ENCODE measurements at regions not wholly inside any gene's neighbourhood (a gene's known extent, or its start where the extent isn't known, plus 50 kb on each side); places are given as distances from the start of the nearest gene placed in this dataset.

DNA sequence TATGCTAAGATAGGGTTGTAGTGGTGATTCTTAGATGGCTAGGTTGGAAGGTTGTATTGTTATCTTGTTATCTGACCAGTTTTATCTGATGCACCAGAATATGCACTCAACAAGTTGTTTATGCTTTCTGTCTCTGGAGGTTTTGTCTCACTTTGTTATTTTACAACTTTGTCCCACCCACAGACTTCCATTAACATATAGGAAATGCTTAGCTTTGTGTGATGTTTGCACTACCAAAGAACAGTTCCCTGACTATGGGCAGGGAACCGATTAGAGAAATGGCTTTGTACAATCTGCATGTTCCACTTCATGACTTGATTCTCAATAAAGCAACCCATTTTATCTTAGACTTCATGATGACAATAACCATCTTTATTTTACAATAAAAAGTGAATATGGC, 160.6 kb upstream of the CDH20 start:
- DNase-seq = no peak
- no peak for ATAC-seq
- no peak overlapping the region for H3K4me3 Mint-ChIP-seq
- peaks cover 0 to 8% of the 10 kb centered on the region in 2 donors for H3K9me3 Mint-ChIP-seq
- H3K27me3 Mint-ChIP-seq = no peaks in the 10 kb centered on the region
- H3K4me1 Mint-ChIP-seq = no peaks in the 10 kb centered on the region
- no peak overlapping the region for H3K27ac Mint-ChIP-seq

DNA sequence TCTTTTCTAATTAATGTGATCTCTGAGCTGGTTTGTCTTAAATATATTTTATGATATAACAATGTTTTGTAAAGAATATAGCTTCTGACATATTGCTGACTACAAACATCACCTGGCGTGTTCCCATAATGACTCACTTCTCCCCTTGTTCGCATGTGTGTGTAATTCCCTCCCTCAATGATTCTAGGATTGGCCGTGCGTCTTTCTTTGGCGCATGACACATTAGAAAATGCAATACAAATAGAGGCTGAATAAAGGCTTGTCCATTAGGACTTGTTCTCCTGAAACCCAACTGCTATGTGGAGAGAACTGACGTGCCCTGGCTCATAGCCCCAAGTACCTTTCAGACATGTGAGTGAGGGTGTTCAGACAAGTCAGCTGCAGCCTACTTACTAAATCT, 159.7 kb upstream of the CDH20 start:
- DNase-seq (no peak), ATAC-seq (no peak)
- Mint-ChIP-seq H3K4me1 (no peaks in the 10 kb centered on the region), H3K4me3 (no peak overlapping the region), H3K27me3 (no peaks in the 10 kb centered on the region), H3K27ac (no peak overlapping the region), H3K9me3 (peaks cover 7 to 8% of the 10 kb centered on the region in 2 donors)

DNA sequence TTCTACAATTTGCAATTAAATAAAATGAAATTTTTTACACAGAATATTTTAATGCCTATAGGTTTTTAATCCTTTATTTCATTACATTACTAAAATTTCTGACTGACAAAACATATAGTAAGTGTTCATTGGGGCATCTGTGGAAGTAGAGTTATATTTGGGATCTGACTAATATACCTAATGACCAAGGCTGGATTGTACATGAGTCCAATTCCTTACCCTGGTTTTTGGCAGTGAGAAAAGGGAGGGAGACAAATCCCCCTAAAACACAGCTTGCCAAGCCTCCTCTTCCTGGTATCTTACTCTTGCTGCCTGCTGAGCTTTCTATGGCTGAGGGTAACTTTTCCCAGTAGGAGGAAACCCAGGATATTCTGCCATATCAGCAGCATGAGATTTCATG, 149.4 kb upstream of the CDH20 start:
- no peak for DNase-seq
- no peaks in the 10 kb centered on the region for H3K4me1 Mint-ChIP-seq
- H3K27me3 Mint-ChIP-seq = no peaks in the 10 kb centered on the region
- H3K9me3 Mint-ChIP-seq = peaks cover 0 to 5% of the 10 kb centered on the region in 2 donors
- H3K27ac Mint-ChIP-seq = no peak overlapping the region
- no peak overlapping the region for H3K4me3 Mint-ChIP-seq
- no peak for ATAC-seq

DNA sequence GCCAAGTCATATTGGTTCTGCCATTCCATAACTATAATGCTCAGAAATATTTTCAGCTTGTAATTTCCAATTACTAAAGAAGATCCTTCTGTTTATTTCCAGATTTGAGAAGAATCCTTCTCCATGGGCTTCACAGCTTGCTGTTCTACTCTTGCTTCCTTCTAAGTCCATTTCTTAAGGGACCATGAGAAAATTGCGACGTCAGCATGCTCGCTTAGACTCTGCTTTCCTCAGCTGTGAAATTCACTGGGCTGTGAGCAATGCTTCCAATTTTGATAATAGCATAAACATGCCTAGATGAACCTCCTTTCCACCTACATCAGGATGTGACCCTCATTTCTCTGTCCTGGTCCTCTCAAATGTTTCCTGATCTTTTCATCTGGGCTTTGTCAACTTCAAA, 145.3 kb upstream of the CDH20 start:
- no peak for ATAC-seq
- DNase-seq = no peak
- peaks cover 0 to 8% of the 10 kb centered on the region in 2 donors for H3K9me3 Mint-ChIP-seq
- no peaks in the 10 kb centered on the region for H3K27me3 Mint-ChIP-seq
- no peak overlapping the region for H3K4me3 Mint-ChIP-seq
- H3K4me1 Mint-ChIP-seq = no peaks in the 10 kb centered on the region
- H3K27ac Mint-ChIP-seq = no peak overlapping the region

DNA sequence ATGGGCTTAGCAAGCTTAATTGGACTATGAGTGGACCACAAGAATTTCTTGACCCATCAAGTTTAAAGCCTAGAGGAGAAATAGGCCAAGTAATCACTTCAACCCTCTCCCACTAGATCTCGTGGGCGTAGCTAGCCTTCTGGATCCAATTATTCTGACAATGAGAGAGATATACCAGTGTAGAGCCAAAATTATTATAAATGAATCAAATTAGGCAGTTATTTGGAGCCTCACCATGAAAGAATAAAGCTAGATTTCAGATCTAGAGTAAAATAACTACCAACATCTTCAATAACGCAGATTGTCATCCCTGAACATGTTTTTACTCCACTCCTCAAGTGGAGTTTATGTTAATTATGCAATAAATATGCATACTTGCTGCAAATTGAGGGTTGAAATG, 143.9 kb upstream of the CDH20 start:
- no peak overlapping the region for H3K27ac Mint-ChIP-seq
- no peaks in the 10 kb centered on the region for H3K4me1 Mint-ChIP-seq
- H3K27me3 Mint-ChIP-seq = no peaks in the 10 kb centered on the region
- H3K9me3 Mint-ChIP-seq = peaks cover 0 to 8% of the 10 kb centered on the region in 2 donors
- ATAC-seq (no peak), DNase-seq (no peak)
- H3K4me3 Mint-ChIP-seq = no peak overlapping the region

DNA sequence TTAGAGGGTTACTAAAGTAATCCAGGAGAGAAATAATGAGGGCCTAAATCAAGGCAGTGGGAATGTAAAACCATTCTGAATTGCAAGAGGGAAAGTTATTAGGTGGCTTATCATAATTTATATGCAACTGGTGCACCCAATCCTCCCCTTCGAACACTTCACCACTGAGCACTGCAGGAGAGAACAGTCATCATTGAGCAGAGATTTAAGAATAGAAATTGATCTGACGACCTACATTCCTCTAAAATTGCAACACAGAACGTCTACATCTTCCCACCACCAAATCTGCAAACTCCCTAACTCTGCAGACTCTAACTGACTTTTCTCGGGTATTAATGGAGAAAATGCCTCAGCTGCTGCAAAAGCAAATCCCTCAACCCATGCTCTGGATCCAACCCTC, 138.5 kb upstream of the CDH20 start:
- peaks cover 0 to 8% of the 10 kb centered on the region in 2 donors for H3K9me3 Mint-ChIP-seq
- no peak for ATAC-seq
- H3K4me1 Mint-ChIP-seq = no peaks in the 10 kb centered on the region
- DNase-seq = no peak
- H3K27me3 Mint-ChIP-seq = no peaks in the 10 kb centered on the region
- H3K27ac Mint-ChIP-seq = no peak overlapping the region
- no peak overlapping the region for H3K4me3 Mint-ChIP-seq

DNA sequence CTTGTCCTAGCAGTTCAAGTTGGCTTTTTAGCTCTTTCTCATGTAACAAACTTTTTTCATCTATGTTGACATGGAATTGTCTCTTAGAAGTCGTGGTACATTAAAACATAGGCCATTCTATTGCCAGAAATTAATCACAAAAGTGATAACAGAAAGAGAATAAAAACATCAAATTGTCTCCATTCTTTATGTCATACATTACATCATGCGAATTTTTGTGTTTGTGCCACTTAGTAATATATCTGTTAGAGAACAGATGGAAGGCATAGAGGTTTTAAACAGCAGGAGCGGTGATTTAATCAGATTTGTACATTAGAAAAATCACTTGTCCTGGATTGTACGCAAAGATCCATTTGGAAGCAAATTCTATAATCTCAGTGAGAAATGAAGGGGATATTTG, 136.5 kb upstream of the CDH20 start:
- Mint-ChIP-seq H3K4me1 (no peaks in the 10 kb centered on the region), H3K27ac (no peak overlapping the region), H3K9me3 (peaks cover 0 to 8% of the 10 kb centered on the region in 2 donors), H3K4me3 (no peak overlapping the region), H3K27me3 (no peaks in the 10 kb centered on the region)
- ATAC-seq (no peak), DNase-seq (no peak)

DNA sequence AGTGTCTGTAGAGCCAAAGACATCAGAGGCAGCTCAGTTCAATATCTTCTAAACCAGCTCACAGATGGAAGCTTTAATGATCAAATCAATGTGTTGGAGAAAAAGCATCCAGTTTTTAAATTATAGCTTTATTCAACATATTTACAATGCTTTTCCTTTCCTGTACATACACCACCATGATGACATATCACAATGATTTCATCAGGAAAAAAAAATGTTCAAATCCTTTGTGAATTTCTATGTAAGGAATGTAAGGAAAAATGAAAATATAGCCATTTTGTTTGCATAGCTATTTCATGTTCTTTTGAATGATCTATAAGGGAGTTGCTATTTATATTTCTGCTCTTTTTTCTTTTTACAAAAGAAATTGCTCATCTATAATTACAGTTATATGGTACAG, 134.7 kb upstream of the CDH20 start:
- ATAC-seq = no peak
- DNase-seq = no peak
- Mint-ChIP-seq H3K4me3 (no peak overlapping the region), H3K27ac (no peak overlapping the region), H3K9me3 (peaks cover 0 to 4% of the 10 kb centered on the region in 2 donors), H3K27me3 (no peaks in the 10 kb centered on the region), H3K4me1 (no peaks in the 10 kb centered on the region)

DNA sequence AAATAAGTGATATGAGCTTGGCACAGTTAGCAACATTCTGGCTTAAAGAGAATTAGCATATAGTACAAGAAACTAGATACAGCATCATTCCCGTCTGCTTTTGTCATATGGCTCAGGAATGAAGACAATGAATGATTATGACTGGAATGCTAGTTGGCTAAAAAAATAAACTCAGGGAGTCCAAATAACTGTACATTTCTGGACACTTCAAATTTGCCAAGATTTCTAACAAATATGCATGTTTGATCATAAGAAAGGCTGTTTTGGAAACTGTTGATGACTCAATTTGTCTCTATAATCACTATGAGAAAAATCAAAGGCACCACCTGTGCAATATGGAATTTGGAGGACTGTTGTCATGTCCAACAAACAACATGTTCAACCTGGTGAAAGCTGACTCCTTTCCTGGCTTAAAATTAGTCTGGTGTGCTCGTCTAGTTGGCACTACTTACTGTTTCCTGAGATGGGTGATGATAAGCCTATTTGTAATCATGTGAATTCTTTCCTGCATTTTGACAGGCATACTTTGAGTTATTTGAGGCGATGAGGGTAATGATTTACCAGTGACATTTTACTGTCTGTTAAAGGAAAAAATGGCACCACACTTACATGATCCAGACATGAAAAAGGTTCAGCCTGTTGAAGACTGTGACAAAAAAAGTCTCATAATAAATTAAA, 133.9 kb upstream of the CDH20 start:
- Mint-ChIP-seq H3K4me3 (no peak overlapping the region), H3K27me3 (no peaks in the 10 kb centered on the region), H3K27ac (no peak overlapping the region), H3K9me3 (peaks cover 0 to 4% of the 10 kb centered on the region in 2 donors), H3K4me1 (no peaks in the 10 kb centered on the region)
- ATAC-seq (no peak), DNase-seq (no peak)

DNA sequence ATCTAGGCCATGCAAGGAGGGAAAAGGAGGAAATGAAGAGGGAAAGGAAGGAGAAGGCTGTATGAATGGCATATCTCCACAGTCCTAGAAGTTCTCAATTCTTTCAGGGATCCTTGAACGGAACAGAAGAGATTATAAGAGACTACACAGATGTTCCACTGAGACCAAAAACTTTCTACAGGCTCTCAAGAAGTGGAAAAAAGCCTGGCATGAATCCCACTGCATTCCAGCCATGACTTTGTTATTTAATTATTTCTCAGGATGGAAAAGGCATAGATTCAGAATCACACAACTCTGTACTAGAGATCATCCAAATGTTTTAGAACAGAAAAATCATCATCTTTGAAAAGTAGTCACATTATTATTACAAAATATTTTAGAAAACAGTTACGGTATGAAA, 131.7 kb upstream of the CDH20 start:
- no peak for DNase-seq
- no peak for ATAC-seq
- Mint-ChIP-seq H3K27ac (no peak overlapping the region), H3K4me3 (no peak overlapping the region), H3K27me3 (no peaks in the 10 kb centered on the region), H3K9me3 (no peaks in the 10 kb centered on the region), H3K4me1 (no peaks in the 10 kb centered on the region)

DNA sequence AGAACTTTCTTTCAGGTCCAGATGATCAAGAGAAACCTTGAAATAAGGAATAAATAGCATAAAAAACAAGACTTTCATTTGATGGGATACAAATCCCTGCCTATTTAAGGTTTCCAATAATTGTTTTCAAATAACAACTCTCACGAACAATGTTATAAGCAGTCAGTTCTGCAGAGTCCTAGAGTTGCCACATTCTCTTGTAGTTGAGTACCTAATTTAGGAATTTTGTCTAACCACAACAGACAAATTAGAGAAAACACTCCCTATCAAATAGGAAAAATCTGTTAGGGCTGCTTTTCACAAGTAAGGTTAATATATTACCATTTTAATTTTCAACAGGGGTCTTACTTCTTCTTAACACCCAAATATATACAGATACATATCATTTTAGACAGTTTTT, 130.1 kb upstream of the CDH20 start:
- no peak for ATAC-seq
- Mint-ChIP-seq H3K4me3 (no peak overlapping the region), H3K4me1 (no peaks in the 10 kb centered on the region), H3K9me3 (peaks cover 0 to 6% of the 10 kb centered on the region in 2 donors), H3K27ac (no peak overlapping the region), H3K27me3 (no peaks in the 10 kb centered on the region)
- DNase-seq = no peak

DNA sequence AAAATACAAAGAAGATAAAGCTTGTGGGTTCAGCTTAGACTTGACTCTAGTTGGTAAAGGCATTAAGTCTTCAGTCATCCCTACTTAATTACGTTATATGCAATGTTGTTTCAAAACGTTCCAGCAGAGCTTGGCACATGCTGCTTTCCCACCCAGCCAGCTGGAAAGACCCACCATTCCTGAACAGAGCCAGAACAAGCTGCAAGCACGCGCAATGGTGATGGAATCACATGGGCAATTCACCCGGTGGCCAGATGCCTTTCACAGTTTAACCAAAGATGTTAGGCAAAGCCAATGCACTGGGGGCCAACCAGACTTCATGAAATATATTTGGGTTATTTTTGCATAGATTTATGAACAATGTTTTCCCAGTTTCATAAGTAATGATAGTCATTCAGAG, 123.4 kb upstream of the CDH20 start:
- no peak for DNase-seq
- Mint-ChIP-seq H3K4me3 (no peak overlapping the region), H3K4me1 (no peaks in the 10 kb centered on the region), H3K9me3 (peaks cover 9 to 23% of the 10 kb centered on the region in 2 donors), H3K27me3 (no peaks in the 10 kb centered on the region), H3K27ac (no peak overlapping the region)
- no peak for ATAC-seq

DNA sequence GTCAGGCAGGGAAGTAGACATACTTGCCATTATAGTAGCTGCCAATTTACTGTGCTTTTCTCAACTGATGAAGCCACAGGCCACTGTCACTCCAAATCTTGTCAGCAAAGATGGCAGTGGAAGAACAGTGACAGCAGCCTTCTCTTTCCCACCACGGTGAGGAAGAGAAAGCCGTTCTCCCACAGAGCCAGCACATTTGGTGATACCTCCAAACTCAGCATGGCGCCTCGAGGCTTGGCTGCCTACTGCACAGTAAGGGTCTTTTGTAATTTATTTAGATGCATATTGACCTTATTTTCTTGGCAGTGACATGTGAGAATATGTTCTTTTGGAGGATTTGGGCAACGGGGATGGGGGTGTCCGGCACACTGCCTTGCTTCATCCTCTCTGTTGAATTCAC, 117.2 kb upstream of the CDH20 start:
- Mint-ChIP-seq H3K4me1 (no peaks in the 10 kb centered on the region), H3K4me3 (no peak overlapping the region), H3K9me3 (peaks cover 11 to 22% of the 10 kb centered on the region in 2 donors), H3K27me3 (no peaks in the 10 kb centered on the region), H3K27ac (no peak overlapping the region)
- DNase-seq (no peak), ATAC-seq (no peak)

DNA sequence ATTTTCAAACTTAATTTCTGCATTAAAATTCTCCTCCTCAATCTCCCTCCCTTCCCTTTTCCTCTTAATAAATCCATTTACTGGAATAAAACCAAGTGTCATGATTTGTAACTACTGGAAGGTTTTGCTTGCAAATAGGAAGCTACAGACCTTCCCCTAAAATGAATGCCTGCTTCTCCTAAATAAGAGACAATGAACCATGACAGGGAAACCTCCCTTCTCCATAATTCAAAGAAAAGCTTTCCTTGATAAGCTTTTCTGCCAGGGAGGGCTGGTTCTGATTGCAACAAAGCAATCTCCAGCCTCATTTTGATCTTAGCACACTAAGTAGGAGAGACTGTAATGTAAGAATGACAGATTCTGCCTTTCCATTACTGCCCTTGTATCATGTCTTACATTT, 111.0 kb upstream of the CDH20 start:
- H3K27me3 Mint-ChIP-seq = no peaks in the 10 kb centered on the region
- H3K27ac Mint-ChIP-seq = no peak overlapping the region
- peaks cover 14 to 31% of the 10 kb centered on the region in 2 donors for H3K9me3 Mint-ChIP-seq
- no peak overlapping the region for H3K4me3 Mint-ChIP-seq
- H3K4me1 Mint-ChIP-seq = no peaks in the 10 kb centered on the region
- DNase-seq (no peak), ATAC-seq (no peak)

DNA sequence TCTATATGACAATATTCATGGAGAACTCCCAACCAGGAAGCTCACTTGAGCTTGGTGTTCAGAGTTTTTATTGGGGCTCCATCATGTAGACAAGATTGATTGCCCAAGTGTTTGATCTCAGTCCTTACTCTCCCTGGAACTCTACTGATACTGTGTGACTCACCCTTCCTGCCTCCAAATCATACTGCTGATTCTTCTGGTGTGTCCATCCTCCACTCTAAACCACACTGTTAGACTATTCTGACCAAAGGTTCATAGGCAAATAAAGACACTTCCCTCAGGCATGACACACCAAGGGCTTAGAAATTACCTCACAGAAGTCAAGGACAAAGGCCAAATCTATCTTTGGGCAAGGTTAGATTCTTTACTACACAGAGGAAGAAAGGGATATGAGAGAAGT, 107.9 kb upstream of the CDH20 start:
- Mint-ChIP-seq H3K9me3 (peaks cover 5 to 22% of the 10 kb centered on the region in 2 donors), H3K4me1 (no peaks in the 10 kb centered on the region), H3K4me3 (no peak overlapping the region), H3K27ac (no peak overlapping the region), H3K27me3 (no peaks in the 10 kb centered on the region)
- ATAC-seq (no peak), DNase-seq (no peak)

DNA sequence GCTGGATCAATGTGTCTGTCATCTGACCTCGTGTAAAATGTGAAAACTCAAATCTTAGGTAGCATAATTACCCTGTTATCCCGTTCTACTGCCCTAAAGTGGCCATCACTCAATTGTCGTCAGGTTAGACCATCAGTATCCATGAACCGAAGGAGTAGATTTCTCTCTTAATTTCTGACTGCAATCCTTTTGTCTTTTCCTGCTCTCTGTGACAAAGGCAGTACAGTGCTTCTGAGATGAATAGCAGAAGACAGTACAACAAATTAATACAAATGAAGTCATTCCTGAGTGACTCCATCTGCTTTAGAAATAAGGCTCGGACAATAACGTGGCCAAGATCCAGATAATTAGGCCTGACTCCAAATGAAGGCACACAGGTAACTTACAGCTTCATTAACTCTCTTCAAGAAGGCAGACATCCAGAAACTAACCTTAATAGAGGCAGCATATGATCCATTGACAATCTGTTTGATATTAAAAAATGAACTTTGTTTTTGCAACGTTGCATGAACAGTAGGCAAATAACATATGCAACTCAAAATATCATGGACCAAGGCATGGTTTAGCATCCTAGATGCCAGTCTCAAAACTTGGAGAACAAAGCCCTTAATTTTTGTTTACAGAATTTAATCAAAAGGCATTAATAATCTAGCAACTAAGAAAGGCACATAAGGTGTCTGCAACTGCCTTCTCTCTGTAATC, 96.7 kb upstream of the CDH20 start:
- ATAC-seq (no peak), DNase-seq (no peak)
- no peaks in the 10 kb centered on the region for H3K4me1 Mint-ChIP-seq
- no peaks in the 10 kb centered on the region for H3K27me3 Mint-ChIP-seq
- no peak overlapping the region for H3K4me3 Mint-ChIP-seq
- peaks cover 0 to 8% of the 10 kb centered on the region in 2 donors for H3K9me3 Mint-ChIP-seq
- H3K27ac Mint-ChIP-seq = no peak overlapping the region

DNA sequence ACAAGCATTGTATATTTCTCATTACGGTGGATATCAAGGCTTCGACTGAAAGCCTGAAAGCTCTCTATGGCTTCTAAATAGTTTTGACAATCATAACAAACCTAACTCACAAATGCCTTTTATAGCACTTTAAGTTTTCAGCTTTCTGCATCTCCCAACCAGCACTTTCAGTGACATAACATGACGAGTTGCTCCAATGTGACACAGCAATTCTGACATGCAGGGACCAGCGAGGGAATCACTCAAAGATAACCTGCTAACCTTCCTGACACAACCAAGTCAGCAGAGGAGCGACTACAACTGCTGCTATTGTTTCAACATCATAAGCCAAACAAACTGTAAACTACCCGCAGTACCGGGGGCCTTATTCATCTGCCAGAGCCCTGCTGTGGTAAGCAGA, 95.7 kb upstream of the CDH20 start:
- Mint-ChIP-seq H3K9me3 (peaks cover 0 to 8% of the 10 kb centered on the region in 2 donors), H3K4me1 (no peaks in the 10 kb centered on the region), H3K4me3 (no peak overlapping the region), H3K27ac (no peak overlapping the region), H3K27me3 (no peaks in the 10 kb centered on the region)
- DNase-seq (no peak), ATAC-seq (no peak)

All from stimulated activated naive CD8-positive, alpha-beta T cell treated with anti-CD3 and anti-CD28 coated beads, Interleukin-15, amount 100 ng/mL, for 72 hours (primary cell).